SH-SY5Y (cell line): ENCODE measurements at regions not wholly inside any gene's neighbourhood (a gene's known extent, or its start where the extent isn't known, plus 50 kb on each side); places are given as distances from the start of the nearest gene placed in this dataset.

ENCODE experiments used
- GATA2 ChIP-seq: IDR thresholded peaks from 2 replicates; pipeline ENCODE4 v1.6.1; 2011; ENCODE audit warnings: mild to moderate bottlenecking, low read depth, low read length
- GATA3 ChIP-seq: IDR thresholded peaks from 2 replicates; pipeline ENCODE4 v1.6.1; 2011; ENCODE audit warnings: low read depth, mild to moderate bottlenecking, low read length, moderate library complexity

DNA sequence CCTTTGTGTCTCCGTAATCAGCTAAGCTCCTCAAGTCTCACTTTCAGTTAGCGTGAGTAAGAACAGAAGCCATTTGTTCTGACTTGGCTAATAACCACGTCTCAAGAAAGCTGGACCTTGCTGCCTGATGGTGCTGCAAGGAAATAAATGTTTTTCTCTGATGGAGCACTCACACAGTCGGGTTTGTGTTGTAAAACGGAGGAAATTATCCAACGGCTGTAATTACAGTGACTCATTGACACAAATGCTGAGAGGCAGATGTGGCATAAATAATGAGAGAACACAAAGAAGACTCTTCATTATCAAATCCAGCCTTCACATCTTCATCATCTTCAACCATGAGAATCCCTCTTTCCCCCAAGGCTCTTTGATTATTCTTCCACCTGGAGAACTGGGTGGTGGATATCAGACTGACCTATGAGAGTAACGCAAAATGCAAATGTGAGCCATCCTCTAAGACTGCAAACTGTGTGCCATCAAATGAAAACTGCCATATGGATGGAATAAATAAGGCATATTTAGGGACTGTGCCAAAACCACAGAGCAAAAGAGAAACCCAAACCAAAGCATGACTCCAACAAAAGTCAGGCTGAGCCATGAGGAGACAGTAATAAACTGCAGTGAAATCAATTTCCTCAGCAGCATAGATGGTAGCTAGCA lies 252.6 kb downstream of the RND3 start:
- TF ChIP-seq GATA3, result no peak
- no peak for TF ChIP-seq GATA2
